ENCODE measurements at regions not wholly inside any gene's neighbourhood (a gene's known extent, or its start where the extent isn't known, plus 50 kb on each side); places are given as distances from the start of the nearest gene placed in this dataset.
A peak's percentile ranks its signal among the peaks of the same experiment; 100 is the strongest.

DNA sequence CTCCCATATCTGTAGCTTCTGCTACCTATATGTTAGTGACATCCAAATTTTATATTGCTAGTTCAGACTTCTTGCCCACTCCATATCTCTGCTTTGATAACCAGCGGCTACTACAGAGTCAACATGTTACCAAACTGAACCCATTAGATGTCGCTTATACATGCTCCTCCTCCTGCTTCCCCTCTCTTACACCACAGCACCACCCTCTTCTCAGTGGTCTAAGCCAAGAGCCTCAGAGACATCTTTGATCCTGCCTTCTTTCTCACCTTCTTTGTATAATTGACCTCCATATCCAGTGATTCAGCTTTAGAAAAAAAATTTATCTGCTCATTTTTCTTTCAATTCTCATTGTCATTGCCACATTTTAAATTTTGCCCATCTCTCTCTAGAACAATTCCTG is 408.2 kb upstream of the TLE4 start:
- Histone ChIP-seq H3K27ac (no peak overlapping the region), H3K9me3 (replicated peaks) (no peaks in the 10 kb centered on the region), H3K4me1 (replicated peaks) (no peaks in the 10 kb centered on the region), H3K36me3 (no peaks in the 10 kb centered on the region), H3K27me3 (replicated peaks) (no peaks in the 10 kb centered on the region), H3K4me3 (no peak overlapping the region)
- no peak for DNase-seq (ENCODE audit: low read depth in 1 of 2, low spot score in 2 of 2)

DNA sequence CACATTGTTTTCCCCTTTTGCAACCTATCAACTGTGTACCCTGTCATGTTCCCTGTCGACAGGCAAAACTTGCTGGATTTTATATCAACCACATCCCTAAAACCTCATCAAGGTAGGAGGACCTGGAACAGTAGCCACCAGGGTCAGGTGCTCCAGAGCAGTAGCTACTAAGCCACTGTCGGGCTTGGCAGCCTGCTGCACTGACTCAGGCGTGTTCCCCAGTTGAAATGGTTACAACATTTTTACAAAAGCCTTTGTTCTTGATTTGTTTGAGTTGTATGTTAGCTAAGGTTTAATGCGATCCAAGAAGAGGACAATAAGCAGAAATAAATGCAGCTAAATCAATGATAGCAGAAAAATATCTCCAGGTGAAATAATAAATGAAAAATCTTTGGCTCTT is 407.4 kb upstream of the TLE4 start:
- H3K4me3 ChIP-seq: no peak overlapping the region
- no peaks in the 10 kb centered on the region for H3K27me3 ChIP-seq (replicated peaks)
- H3K9me3 ChIP-seq (replicated peaks): no peaks in the 10 kb centered on the region
- DNase-seq (ENCODE audit: low read depth in 1 of 2, low spot score in 2 of 2): no peak
- no peaks in the 10 kb centered on the region for H3K4me1 ChIP-seq (replicated peaks)
- H3K27ac ChIP-seq: no peak overlapping the region
- H3K36me3 ChIP-seq: no peaks in the 10 kb centered on the region

DNA sequence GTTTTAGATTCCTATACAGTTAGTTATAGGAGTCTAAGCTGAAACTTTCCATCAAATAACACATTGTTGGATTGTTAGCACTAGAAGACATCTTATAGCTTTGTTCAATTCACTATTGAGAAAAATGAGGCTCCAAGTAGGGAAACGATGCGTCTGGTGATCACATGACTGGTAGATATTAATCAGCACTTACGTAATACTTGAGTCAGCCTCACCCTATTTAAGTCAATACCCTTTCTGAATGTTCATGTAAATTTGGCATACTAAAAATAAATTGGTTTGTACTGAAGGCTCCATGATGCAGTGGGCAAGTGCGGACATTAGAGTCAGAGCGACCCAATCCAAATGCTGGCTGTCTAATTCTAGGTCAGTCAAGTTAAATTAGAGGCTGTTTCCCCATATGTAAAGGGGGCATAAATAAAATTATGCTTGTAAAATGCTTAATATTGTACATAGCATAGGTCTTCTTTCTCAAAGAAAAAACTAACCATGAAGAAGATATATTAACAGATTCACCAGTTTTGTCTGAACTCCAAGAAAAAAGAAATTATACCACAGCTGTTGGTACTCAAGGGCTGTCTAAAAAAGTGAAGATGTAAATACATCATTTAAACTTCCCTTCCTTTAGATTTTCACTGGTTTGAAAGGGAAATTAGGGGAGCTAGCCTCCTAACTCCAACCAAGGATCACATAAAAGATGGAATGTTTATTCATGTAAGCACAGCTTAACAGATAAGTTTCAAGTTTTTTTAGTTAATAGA is 406.6 kb upstream of the TLE4 start:
- H3K27ac ChIP-seq: no peak overlapping the region
- DNase-seq (ENCODE audit: low read depth in 1 of 2, low spot score in 2 of 2): no peak

DNA sequence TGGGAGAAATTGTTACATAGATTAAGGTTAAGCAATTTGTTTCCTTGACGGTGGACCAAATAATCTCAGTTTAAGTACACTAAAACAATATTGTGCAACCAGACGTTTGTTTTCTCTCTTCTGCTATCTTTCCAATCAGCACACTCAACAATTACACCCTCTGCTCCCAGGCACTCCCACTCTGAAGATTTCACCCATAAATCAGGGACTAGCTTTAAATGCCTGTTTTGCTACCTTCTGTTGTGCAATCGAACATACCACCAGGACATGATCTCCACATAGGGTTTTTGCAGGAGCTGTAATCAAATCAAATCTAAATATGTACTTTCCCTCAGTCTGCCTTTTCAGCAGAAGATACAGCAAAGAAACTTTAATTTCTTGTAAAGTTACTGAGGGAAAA is 405.8 kb upstream of the TLE4 start:
- Histone ChIP-seq H3K27me3 (replicated peaks) (no peaks in the 10 kb centered on the region), H3K36me3 (no peaks in the 10 kb centered on the region), H3K4me3 (no peak overlapping the region), H3K9me3 (replicated peaks) (no peaks in the 10 kb centered on the region), H3K27ac (no peak overlapping the region), H3K4me1 (replicated peaks) (no peaks in the 10 kb centered on the region)
- DNase-seq (ENCODE audit: low read depth in 1 of 2, low spot score in 2 of 2): no peak

More for the DNA sequence above, 406.6 kb upstream of the TLE4 start:
- no peaks in the 10 kb centered on the region for H3K36me3 ChIP-seq
- no peak overlapping the region for H3K4me3 ChIP-seq
- no peaks in the 10 kb centered on the region for H3K9me3 ChIP-seq (replicated peaks)
- no peaks in the 10 kb centered on the region for H3K4me1 ChIP-seq (replicated peaks)
- H3K27me3 ChIP-seq (replicated peaks): no peaks in the 10 kb centered on the region

DNA sequence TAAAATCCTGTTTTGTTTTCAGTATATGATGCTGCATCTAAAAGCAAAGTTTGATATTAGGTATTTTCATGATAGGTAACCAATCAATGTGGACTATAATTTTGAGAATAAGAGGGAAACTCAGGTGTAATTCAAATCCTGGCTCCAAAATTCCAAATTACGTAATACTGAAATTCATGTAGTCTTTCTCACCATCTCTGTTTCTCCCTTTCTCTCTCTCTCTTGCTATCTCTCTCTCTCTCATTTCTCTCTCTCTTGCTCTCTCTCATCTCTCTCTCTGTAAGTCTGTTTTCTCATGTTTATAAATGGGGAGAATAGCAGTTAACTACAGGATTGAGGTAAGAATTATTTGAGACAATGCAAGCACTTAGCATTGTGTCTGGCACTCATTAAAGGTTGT is 401.1 kb upstream of the TLE4 start:
- Histone ChIP-seq H3K36me3 (no peaks in the 10 kb centered on the region), H3K27me3 (replicated peaks) (no peaks in the 10 kb centered on the region), H3K9me3 (replicated peaks) (no peaks in the 10 kb centered on the region), H3K4me3 (no peak overlapping the region), H3K4me1 (replicated peaks) (no peaks in the 10 kb centered on the region), H3K27ac (no peak overlapping the region)
- DNase-seq (ENCODE audit: low read depth in 1 of 2, low spot score in 2 of 2): no peak

DNA sequence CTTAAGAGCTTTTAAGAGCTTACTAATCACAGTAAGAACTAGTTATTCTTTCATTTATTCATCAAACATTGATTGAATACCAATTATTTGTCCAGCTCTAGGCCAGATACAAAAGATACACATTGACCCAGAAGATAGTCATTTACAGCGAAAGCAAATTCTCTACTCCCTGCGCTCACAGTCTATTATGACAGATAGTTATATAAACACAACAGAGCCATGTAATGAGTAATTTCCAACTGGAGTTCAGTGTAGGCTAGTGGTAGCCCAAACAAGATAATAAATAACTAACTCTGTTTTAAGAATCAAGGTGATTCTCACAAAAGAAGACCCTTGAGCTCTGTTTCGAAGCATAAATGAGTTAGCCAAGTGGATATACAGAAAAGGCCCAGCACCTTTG is 397.8 kb upstream of the TLE4 start:
- Histone ChIP-seq H3K27ac (no peak overlapping the region), H3K9me3 (replicated peaks) (no peaks in the 10 kb centered on the region), H3K4me1 (replicated peaks) (no peaks in the 10 kb centered on the region), H3K27me3 (replicated peaks) (no peaks in the 10 kb centered on the region), H3K36me3 (no peaks in the 10 kb centered on the region), H3K4me3 (no peak overlapping the region)
- DNase-seq (ENCODE audit: low read depth in 1 of 2, low spot score in 2 of 2): no peak

DNA sequence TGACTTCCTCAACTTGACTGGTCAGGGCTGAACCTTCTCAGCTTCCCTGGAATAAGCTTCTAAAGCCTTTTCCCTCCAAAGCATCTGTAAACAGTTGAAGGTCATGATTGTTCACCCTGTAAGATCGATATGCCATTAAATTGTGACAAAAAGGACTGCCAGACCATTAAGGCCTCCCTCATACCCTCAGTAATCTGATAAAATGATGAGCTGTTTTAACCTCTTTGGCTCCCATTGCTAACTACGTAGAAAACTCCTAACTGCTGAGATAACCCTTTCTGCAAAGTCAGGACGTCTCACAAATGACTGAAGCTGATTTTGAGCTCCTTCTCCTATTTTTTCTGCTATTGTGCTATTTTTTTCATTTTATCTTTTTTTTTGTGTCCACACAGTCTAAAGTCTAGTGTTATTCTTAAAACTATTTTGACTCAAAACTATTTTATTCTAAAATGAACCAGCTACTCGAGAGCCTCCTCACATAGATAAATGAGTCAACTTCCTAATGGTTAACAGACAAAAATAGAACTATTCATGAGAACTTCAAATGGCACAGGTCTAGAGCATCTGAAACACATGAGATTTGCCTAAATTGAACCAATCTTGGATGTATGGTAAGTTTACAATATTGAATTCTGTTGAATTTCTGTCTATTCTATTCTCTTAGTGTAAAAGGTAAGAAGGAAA is 395.6 kb upstream of the TLE4 start:
- DNase-seq (ENCODE audit: low read depth in 1 of 2, low spot score in 2 of 2): no peak
- H3K27ac ChIP-seq: no peak overlapping the region
- H3K36me3 ChIP-seq: no peaks in the 10 kb centered on the region
- H3K4me3 ChIP-seq: no peak overlapping the region
- no peaks in the 10 kb centered on the region for H3K27me3 ChIP-seq (replicated peaks)
- H3K9me3 ChIP-seq (replicated peaks): no peaks in the 10 kb centered on the region
- H3K4me1 ChIP-seq (replicated peaks): no peaks in the 10 kb centered on the region

DNA sequence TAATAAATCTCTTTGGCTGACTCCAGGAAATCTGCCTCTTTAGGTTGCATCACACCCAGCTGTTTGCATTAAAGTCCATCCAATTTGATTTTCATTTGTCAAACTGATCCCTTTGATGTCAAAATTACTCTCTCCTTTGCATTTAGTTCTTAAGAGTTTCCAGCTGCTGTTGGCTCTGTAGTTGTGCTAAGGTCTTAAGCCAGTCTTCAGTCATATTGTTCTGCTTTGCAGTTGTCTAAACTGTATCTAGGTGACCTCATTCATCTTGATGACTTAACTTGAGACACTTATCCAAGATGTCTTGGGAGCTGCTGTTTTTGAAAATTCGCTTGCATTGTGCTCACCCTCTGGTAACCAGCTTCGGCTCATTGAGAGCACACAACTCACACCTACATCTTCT is 386.9 kb upstream of the TLE4 start:
- no peaks in the 10 kb centered on the region for H3K9me3 ChIP-seq (replicated peaks)
- DNase-seq (ENCODE audit: low read depth in 1 of 2, low spot score in 2 of 2): no peak
- peaks cover 10% of the 10 kb centered on the region for H3K4me1 ChIP-seq (replicated peaks)
- no peaks in the 10 kb centered on the region for H3K27me3 ChIP-seq (replicated peaks)
- no peaks in the 10 kb centered on the region for H3K36me3 ChIP-seq
- H3K27ac ChIP-seq: no peak overlapping the region
- no peak overlapping the region for H3K4me3 ChIP-seq

DNA sequence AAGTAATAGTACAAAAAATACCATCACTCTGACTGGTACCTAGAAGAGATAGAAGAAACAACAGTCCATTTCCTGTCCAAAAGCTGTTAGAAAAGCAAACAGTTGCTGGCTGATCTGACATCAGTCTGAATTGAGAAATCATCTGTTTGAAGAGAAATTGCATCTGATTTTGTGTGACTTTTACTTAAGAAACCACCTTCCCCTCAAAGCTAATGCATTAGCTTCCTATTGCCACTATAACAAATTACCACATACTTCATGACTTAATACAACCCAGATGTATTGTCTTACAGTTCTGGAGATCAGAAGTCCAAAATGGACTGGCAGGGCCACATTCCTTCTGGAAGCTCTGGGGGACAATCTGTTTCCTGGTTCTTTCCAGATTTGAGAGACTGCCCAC is 385.9 kb upstream of the TLE4 start:
- no peak for DNase-seq (ENCODE audit: low read depth in 1 of 2, low spot score in 2 of 2)
- Histone ChIP-seq H3K4me1 (replicated peaks) (peaks cover 10% of the 10 kb centered on the region), H3K27me3 (replicated peaks) (no peaks in the 10 kb centered on the region), H3K27ac (no peak overlapping the region), H3K9me3 (replicated peaks) (no peaks in the 10 kb centered on the region), H3K4me3 (no peak overlapping the region), H3K36me3 (no peaks in the 10 kb centered on the region)

DNA sequence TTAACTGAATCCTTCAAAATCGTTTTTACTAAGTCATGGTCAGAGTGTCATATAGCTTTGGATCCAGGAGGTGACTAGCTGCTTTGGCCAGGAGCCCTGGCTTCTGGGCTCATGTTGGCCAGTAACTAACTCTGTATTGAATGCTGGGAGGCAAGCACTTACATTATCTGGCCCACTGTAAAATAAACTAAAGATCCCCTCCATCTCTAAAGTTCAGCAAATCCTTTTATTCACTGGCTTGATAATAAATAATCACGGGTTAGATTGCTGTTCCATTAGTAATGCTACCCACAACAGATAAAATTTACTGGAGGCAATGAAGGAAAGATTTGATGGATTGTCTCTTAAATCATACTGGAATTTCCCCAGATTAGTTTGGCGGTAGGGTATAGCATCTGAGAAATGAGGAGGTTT is 382.2 kb upstream of the TLE4 start:
- H3K4me1 ChIP-seq (replicated peaks): peaks cover 10% of the 10 kb centered on the region
- no peak overlapping the region for H3K4me3 ChIP-seq
- no peaks in the 10 kb centered on the region for H3K9me3 ChIP-seq (replicated peaks)
- peak in 1 of 2 experiments; percentile 22 for DNase-seq (ENCODE audit: low read depth in 1 of 2, low spot score in 2 of 2)
- H3K27ac ChIP-seq: no peak overlapping the region
- no peaks in the 10 kb centered on the region for H3K36me3 ChIP-seq
- H3K27me3 ChIP-seq (replicated peaks): no peaks in the 10 kb centered on the region

DNA sequence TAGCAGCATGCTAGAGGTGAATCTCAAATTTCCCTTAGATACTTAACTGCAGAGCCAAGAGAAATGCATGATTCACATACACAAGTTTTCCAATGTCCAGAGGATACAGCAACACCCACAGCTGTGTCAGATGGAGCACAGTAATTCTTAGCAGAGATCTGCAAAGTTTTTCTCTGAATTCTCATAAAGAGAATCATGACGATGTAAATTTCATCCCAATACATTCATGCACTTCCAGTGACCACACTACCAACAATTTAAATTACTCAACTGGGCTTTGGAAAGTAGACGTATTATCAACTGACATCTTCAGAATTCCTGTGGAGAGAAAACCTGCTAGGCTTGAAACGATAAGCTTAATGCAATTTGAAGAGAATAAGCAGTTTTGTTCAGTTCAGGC is 378.8 kb upstream of the TLE4 start:
- Histone ChIP-seq H3K4me3 (no peak overlapping the region), H3K27ac (no peak overlapping the region), H3K27me3 (replicated peaks) (no peaks in the 10 kb centered on the region), H3K4me1 (replicated peaks) (peaks cover 10% of the 10 kb centered on the region), H3K36me3 (no peaks in the 10 kb centered on the region), H3K9me3 (replicated peaks) (no peaks in the 10 kb centered on the region)
- DNase-seq (ENCODE audit: low read depth in 1 of 2, low spot score in 2 of 2): no peak

DNA sequence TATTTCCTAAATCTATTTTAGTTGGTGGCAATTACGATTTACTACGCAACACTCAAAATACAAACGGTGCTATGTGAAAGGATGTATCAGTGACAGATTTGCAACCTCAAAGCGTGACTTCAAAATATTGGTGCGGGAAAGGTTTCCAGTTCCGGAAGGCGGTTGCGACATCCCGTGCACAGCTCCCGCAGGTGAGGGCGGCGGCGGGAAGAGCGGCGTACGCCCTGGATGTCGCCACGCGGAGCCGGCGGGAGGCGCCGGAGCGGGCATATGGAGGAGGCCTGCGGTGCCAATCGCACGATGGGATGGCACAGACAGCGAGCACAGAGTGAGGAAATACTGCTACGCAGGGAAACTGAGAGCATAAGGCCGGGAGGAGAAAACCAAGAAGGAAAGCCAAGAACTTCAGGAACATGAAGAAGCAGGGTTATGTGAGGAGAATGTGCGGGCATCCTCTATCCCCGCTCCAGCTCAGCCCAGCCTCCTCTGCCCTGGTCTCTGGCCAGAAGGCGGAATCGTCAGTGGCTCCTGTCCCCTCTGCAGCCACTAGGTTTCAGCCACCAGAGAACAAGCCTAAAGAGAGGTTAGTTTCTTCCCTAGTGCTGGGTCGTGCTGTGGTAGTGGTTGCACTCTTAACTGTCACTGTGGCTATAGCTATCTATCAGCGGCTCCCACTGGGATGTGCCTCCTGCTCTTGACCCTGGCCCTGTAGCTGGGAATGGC is 378.1 kb upstream of the TLE4 start:
- DNase-seq (ENCODE audit: low read depth in 1 of 2, low spot score in 2 of 2): peak in 1 of 2 experiments; percentile 38
- Histone ChIP-seq H3K27me3 (replicated peaks) (no peaks in the 10 kb centered on the region), H3K4me3 (no peak overlapping the region), H3K9me3 (replicated peaks) (no peaks in the 10 kb centered on the region), H3K27ac (no peak overlapping the region), H3K36me3 (no peaks in the 10 kb centered on the region), H3K4me1 (replicated peaks) (peaks cover 10% of the 10 kb centered on the region)

DNA sequence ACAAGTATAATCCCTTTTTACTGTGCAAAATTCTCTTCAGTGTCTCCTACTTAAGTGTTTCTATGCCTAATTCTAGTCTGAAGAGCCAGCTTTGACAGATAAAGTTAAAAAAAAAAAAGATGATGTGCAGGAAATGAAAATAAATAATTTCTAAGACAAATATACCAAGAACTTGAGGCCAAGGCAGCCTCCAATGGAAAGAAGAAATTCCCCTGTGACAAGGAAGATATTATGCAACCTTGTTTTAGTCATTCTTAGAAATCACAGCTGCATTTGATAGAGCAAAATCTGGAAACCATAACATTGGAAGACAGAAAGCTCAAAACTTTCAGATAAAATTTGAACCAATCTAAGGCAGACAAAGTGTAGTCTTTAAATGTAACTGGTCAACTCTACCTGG is 375.9 kb upstream of the TLE4 start:
- Histone ChIP-seq H3K27me3 (replicated peaks) (no peaks in the 10 kb centered on the region), H3K4me3 (no peak overlapping the region), H3K9me3 (replicated peaks) (no peaks in the 10 kb centered on the region), H3K36me3 (no peaks in the 10 kb centered on the region), H3K27ac (no peak overlapping the region), H3K4me1 (replicated peaks) (no peaks in the 10 kb centered on the region)
- no peak for DNase-seq (ENCODE audit: low read depth in 1 of 2, low spot score in 2 of 2)

DNA sequence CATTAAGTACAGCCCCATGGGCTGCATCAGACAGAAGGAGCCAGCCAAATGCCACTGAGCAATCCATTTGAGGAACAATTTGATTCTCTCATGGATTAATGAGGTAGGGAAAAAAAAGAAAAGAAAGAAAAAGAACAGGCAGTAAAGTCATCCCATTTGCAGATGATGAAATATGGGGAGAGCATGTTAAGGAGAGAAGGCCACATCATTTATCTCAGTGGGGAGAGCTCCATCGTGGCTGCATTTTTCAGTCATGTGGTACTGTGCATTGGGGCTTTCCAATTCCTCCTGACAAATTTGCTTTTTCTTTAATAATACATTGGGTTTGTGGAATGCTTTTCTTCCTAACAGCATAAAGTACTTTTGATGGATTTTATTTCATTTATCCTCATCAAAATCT is 375.2 kb upstream of the TLE4 start:
- Histone ChIP-seq H3K4me3 (no peak overlapping the region), H3K9me3 (replicated peaks) (no peaks in the 10 kb centered on the region), H3K36me3 (no peaks in the 10 kb centered on the region), H3K27ac (no peak overlapping the region), H3K27me3 (replicated peaks) (no peaks in the 10 kb centered on the region), H3K4me1 (replicated peaks) (no peaks in the 10 kb centered on the region)
- no peak for DNase-seq (ENCODE audit: low read depth in 1 of 2, low spot score in 2 of 2)
